Dedifferentiated amniotic fluid mesenchymal stem cell (primary cell): ENCODE measurements at regions not wholly inside any gene's neighbourhood (a gene's known extent, or its start where the extent isn't known, plus 50 kb on each side); places are given as distances from the start of the nearest gene placed in this dataset.
"Not testable (repeated sequence)": the region's sequence is repeated elsewhere in the genome, so short reads cannot be mapped to it uniquely, and the experiment has no call there.

Experiments
- DNase-seq: peaks from one replicate; pipeline ENCODE4 v3.0.0-alpha.2; 2016; ENCODE audit errors: extremely low spot score

DNA sequence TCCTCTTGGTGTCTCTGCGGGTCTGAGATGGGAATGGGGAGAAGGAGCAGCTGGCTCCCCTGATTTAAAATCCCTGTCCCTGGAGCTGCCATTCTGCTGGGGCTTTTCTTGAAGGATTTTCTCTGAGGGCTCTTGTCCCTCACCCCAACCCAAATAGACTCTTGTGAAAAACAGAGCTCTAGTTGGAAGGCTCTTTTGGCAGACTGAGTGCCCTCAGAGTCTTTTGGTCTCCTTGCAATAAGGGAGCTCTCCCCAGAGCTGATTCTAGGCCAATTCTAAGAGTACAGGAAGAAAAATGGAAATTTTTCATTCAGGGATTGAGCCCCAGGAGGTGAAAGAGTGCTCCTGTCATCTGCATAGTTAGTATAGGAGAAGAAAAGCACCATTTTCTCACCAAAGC is 238.3 kb downstream of the COG6 start:
- DNase-seq: no peak

DNA sequence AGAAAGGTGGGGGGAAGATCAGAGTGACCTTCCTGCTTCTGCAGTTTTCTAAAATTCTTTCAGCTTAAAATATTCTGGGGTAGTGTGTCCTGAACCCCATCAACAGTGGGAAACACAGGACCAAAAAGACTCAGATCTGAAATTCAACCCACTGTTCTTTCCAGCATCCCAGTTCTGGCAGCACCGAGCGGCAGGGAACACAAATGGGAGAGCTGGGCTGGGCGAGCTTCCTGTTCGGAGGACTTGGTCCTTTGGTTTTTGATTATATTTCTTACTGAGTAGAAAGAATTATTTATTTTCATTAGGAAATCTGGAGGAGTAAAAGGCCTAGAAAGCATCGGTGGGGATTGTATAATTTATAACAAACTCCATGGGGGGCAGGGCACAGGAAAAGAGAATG is 239.1 kb downstream of the COG6 start:
- no peak for DNase-seq

DNA sequence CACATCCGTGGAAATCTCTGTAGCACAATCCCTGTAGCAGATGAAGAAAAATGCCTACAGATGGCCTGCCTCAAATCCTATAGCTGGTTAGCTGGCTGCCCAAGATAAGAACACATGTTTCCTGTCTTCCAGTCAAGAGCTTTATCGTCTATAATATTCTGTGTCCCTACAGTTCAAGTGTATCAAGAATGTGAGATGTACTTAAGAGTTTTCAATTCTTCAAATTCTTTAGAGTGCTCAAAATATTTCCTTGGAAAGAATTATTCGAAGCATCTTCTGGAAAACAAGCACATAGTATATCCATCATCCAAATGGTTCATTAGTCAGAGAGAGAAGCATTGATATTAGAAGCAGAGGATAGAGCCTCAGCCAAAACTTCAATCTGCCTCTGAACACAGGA is 239.8 kb downstream of the COG6 start:
- DNase-seq: no peak

DNA sequence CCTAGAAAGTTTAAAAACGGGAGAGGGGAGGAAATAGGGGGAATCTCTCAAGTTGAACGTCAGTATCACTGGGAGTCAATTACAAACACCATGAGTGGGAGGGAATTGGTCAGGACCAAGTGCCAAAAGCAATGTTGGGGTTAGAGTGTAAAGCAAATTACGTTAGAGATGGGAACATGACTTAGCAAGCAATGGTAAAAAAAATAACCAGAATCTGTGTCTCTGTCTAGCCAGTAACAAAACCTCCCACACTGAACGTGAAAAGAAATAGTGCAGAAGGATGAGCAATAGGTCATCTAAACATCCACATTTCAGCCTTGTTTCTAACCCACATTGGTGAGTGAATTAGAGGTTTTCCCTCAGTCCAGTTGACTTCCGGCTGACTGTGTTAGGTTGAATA is 242.2 kb downstream of the COG6 start:
- DNase-seq: no peak

DNA sequence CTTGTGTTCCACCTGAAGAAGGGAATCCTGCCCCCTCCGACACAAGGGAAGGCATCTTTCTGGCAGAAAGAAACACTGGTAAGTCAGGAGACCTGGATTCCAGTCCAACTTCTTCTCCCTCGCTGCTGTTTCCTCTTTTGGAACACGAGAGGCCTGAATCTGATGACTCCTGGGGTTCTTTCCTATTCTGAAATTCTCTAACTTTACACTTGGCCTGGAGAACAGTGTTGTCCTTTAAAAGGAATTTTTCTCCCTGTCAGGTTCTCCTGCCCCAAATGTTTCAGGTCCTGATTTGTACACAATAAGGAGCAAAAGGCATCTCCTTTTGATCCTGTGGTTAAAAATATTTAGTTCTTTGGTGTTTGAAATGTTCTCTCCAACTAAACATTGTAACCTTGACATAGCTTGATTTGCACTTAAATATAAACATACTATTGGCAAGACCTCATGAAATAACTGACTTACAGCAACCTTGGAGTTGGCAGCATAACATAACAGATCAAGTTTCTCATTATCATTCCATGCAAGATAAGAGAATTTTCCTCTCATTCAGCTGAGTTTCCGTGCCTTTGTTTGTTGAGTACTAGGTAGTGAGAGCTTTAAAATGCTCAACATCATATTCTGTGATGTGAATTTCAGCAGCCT is 244.8 kb downstream of the COG6 start:
- DNase-seq: no peak

DNA sequence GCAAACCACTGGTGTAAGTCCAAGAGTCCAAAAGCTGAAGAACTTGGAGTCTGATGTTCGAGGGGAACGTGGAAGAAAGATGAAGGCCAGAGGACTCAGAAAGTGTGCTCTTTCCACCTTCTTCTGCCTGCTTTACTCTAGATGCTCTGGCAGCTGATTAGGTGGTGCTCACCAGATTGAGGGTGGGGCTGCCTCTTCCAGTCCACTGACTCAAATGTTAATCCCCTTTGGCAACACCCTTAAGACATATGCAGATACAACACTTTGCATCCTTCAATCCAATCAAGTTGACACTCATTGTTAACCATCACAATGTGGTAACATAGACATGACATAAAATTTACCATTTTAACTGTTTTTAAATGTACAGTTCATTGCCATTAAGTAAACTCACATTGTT is 249.5 kb downstream of the COG6 start:
- no peak for DNase-seq

DNA sequence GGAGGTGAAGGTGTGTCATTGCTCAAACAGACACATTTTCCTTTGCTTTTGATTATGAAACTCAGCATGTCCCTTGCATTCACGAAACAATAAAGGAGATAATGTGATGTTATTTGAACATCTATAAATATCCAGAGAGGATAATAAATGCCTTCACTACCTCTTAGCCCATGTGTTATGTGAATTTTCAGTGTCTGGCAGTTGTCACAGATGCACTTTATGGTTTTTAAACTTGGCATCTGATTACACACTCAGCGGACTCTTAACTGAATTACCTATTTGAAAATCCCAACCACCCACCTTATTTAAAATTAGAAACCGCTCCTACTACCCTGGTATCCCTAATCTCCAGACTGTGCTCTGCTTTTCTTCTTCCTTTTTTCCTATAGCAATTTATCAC is 254.2 kb downstream of the COG6 start:
- DNase-seq: no peak

DNA sequence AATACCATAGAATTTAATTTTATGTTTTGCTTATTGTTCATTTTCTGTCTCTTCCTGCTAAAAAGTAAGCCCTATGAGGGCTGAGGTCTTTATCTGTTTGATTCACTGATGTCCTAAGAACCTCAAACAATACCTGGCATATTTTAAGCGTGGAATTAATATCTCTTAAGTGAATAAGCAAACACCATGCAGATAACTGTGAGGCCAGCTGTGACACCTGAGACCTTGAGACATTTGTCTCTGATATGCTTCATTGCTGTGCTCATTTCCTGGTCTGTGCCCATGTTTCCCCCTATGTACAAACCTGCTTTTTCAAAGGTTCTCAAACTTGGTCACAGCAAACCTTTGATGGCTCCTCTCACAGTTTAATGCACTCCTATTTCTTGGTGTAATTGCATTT is 254.6 kb downstream of the COG6 start:
- DNase-seq: no peak

DNA sequence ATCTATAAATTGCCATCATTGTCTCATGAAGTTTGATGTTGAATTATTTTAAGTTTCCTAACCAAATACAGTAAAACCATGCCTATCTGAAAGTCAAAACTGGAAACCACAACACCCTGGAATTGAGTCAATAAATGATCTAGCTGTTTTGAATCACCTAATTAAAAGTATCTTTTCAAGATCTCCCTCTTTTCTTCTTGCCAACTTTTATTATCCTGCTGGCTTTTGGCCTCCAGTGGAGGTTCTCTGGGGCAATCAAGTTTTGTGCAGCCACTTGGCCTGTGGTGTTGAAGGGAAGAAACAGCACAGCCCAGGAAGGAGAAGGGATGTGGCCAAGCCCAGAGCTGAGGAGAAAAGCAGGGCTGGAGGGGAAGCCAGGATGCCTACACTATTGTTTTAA is 255.4 kb downstream of the COG6 start:
- DNase-seq: no peak

DNA sequence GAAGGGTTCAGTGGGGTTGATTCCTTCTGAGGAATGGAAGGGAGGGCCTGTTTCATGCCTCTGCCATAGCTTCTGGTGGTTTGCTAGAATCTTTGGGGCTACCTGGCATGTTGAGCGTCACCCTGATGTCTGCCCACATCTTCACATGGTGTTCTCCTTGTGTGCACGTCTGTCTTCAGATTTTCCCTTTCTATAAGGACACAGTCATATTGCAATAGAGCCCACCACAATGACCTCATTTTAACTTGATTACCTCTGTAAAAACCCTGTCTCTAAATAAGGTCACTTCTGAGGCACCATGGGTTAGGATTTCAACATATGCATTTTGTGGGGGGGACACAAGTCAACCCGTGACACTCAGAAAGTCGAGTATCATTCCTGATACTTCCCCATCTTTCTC is 257.9 kb downstream of the COG6 start:
- DNase-seq: no peak

DNA sequence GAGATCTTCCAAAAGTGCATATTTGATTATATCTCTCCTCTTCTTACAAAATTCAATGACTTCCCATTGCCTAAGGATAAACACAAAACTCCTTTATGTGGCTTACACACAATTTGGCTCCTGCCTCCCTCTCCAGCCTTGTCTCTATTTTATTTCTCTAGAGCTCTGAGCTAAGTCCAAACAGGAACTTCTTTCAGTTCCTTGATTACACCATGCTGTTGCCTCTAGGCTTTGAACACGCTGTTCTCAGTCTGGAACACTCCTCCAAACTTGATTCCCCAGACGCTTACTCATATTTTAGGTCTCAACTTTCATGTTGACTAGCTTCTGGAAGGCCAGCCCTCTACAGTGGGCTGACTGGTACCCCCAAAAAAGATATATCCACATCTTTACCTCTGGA is 258.5 kb downstream of the COG6 start:
- DNase-seq: no peak

DNA sequence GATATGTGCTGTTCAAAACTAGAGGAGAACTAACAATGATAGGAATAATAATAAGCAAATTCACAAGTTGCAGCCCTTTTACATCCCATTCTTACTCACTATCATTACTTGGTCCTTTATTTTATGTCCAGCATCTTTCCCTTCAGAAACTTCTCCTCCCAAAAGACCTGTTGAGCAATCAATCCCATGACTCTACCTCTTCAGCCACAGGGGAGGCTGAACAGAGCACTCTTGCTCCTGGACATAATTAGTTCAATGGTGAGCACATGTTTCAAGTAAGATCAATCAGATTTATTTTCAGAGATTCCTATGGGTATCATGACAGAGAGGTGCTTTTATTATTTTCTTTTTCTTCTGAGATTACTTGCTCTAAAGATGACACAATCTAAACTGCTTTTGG is 260.0 kb downstream of the COG6 start:
- no peak for DNase-seq

DNA sequence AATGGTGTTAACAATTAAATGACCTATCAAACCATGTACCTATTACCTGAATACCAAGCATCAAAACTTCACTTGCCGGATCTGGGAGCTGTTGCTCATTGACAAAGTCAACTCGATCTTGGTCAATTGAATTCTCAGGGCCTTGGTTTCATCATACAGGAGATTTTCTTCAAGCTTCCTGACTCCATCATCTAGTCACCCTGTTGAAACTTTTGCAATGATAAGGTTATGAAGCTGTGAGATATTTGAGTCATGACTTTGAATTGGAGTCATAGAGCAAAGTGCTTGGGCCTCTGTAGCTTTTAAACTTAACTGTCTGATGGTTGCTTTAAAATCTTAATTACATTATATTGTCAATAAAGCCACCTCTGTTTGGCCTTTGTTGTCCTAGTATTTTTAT is 260.9 kb downstream of the COG6 start:
- DNase-seq: no peak

DNA sequence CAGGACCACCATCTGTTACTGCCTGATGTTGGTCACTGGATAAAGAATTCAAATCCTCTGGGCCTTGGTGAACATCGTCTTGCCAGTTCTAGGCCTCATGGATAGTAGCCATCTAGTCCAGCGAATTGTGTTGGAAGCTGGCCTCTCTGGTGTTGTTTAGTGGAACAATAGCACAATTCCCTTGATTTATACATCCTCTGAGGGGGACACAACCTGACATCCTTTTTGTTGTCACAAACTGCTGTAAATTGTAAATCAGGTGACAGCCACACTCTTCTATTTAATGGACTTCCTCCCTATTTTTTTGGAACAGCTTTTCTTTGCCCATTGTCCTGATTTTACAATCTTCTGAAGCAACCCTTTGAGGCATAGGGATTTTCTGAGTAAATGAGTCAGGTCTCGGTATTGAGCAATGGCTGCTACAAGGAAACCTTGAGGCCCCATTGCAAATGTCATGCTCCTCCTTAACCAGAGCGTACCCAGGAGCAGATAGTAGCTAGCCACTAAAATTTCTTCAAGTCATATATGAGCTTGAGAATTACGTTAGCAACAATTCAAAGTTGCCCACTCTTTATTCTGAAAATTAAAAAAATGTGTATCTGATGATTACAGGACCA is 263.3 kb downstream of the COG6 start:
- DNase-seq: no peak

DNA sequence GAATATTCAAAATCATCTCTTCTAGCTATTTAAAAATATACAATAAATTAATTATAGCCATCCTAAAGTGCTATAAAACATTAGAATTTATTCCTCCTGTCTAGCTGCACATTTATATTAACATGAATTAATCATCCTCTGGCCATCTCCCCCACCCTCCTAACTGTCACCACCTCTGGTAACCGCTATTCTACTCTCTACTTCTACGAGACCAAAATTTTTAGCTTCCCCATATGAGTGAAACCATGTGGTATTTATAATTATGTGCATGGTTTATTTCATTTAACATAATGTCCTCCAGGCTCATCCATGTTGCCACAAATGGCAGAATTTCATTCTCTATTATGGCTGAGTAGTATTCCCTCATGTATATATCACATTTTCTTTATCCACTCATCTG is 265.2 kb downstream of the COG6 start:
- no peak for DNase-seq

DNA sequence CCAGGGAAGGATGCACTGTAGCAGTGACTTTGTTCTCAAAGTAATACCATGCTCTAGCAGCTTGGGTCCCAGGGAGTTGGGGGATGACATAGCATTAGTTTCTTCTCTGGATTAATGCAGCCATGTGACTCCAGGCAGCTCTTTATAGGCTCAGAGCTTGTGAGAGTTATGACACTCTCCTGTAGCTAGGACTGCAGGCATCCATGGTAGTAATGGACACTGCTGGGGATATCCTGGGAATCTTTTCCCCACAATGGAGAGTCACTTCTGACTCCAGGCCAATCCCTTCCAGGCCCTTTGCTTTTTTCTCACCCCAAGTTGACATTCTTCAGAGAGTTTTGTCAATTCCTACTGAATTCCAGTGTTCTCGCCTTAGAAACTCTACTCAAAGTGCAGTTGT is 270.9 kb downstream of the COG6 start:
- no peak for DNase-seq

DNA sequence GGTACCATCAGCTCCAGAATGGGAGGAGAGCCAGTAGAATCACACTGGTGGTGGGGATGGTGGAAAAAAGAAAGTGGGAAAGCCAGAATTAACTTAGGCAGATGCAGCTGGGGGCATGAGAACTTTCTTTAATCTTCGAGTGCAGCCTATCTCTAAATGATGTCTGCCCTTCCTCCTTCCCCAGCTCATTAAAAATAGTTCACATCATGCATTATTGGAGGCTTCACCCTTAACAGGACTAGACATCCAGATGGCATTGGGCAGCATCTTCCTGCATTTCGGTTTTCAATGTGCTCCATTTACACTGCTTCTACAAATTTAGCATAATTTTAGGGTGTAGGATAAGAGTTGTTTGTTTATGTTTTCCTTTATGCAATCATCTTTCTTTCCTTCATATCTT is 272.8 kb downstream of the COG6 start:
- DNase-seq: no peak

DNA sequence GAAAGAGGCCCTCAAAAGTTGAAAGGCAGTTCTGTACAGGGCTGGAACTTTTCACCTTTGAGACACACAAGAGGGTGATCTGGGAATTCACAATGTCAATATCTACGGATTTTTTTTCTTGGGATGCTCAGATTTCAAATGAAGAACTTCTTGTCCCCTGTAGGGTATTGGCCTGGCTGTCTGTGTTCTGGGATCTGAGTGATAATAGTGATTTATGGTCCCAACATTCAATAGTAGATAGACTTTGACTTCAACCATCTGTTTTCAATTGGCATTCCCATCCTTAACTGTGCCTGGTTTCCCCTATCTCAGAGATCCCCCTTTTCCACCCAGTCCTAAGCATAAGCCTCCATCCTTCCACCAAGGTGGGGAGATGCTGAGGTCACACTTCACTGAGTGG is 274.1 kb downstream of the COG6 start:
- DNase-seq: no peak

DNA sequence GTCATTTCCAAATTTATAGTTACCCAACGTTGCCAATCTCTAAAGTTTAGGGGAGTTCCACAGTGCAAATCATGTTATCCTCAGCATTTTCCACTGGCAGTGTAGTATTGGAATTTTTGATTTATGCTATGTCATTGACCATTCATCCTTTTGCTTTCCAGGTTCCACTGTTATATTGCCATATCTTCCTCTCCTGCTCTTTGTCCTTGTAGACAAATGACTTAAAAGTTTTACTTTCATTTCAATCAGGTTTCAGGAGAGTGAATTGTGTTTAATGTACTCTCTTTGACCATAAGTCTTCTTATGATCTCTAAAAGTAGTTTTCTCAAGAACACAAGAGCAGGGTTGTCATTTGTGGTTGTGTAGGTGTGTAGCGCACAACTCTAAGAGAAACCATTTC is 274.6 kb downstream of the COG6 start:
- DNase-seq: no peak

DNA sequence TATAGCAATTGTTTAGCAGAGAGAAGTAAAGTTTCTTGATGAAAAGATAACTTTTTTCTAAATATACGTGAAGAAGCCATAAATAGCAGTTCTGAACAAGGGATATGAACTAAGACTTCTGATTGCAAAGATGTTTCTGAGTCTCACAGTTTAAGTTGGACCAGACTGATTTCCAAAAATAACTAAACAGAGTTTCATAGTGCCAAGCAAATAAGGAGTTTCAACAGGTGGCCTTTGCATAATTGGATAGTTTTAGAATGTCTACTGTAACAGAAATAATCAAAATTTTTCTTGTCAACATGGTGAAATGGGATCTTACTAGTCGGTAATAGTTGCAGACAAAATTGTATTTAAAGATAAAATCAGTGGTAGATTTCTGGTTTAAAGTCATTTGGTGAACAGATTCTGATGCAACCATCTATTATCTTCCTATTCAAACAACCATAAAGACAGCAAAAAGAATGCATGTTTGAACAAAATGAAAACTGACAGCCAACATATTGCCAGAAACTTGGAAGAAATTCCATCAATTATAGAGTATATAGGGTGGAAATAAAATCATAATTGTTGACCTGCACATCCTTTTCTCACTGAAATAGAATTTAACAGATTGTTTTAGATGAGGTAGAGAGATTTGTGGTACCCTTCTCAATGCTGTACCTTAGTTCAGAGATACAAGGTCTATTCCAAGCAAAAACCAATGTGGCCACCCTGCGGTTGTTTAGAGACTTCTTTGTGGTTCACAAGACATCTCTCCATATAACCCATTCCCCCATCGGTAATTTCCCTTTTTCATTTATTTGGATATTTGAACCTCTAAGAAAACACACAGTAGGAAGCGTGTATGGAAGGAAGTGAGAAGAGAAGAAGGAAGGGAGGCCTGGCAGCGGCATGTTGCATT is 275.3 kb downstream of the COG6 start:
- DNase-seq: no peak

DNA sequence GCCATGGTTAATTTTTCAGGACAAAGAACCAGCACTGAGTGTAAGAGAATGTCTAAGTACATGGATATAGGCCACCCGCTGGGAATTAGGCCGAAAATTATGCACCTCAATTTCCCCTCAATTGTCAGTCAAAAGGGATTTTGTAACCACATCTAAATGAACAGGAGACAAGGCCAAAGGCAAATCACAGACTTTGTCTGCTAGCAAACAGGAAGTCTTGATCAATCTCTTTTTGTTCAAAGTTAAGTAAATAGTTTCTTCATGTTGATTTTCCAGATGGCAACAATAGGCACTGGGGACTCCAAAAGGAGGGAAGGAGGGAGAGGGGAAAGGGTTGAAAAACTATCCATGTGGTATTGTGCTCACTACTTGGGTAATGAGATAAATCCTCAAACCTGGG is 276.0 kb downstream of the COG6 start:
- DNase-seq: no peak

DNA sequence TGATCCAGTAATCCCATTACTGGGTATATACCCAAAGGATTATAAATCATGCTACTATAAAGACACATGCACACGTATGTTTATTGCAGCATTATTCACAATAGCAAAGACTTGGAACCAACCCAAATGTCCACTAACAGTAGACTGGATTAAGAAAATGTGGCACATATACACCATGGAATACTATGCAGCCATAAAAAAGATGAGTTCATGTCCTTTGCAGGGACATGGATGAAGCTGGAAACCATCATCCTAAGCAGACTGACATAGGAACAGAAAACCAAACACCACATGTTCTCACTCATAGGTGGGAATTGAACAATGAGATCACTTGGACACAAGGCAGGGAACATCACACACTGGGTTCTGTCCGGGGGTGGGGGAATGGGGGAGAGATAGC is 277.1 kb downstream of the COG6 start:
- DNase-seq: not testable (repeated sequence)

DNA sequence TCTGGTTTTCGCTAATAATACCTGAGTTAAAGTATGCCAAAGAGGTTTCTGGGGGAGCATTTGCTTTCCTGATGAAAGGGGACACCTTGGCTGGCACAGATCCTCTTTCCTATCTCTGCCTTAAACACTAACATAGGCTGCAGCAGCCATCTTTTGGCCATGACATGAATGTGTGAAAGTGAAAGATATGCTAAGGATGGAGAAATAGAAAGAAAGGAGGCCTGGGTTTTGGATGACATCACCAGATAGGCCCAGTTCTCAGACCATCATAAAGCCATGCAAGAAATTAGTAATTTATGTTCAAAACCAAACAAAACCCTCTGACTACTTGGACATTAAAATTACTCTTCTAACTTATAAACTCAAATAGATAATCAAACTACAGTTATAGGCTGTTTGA is 279.7 kb downstream of the COG6 start:
- no peak for DNase-seq
